ENCODE measurements at regions not wholly inside any gene's neighbourhood (a gene's known extent, or its start where the extent isn't known, plus 50 kb on each side); places are given as distances from the start of the nearest gene placed in this dataset.

DNA sequence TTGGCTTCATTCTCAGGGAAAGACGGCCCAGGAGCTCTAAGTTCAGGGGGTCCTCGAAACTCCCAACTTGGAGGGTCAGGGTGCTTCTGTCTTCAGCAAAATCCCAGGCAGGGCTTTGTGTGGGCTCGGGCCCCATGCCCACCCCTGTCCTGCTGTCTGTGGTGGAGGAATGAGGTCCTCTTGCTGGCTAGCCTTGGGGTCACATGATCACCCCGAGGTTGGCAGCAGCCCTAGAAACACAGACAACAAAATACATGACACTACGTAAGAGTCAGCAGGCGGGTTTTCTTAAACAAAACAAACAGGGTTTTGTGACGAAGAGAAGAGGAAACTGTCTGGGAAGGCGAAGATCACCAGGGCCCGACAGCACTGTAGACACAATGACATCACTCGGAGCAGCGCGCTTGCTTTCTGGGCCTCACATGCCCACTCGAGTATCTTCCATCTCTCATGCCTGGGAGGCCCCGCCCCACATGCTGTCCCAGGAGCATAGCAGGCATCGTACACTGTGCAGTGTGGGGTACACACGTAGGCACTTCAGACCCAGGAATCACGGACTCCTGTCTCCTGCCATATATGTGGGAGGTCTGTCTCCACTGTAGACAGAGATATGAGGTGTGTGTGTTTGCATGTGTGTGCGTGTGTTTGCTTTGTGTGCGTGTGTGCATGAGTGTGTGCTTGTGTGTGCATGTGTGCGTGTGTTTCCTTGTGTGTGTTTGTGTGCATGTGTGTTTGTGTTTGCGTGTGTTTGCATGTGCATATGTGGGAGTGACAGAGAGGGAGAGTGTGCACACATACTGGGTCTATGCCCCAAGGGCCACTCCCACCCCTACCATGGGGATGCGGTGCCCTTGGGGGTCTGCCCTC is 94.7 kb downstream of the SIK1 start:
- no peak for DNase-seq

DNA sequence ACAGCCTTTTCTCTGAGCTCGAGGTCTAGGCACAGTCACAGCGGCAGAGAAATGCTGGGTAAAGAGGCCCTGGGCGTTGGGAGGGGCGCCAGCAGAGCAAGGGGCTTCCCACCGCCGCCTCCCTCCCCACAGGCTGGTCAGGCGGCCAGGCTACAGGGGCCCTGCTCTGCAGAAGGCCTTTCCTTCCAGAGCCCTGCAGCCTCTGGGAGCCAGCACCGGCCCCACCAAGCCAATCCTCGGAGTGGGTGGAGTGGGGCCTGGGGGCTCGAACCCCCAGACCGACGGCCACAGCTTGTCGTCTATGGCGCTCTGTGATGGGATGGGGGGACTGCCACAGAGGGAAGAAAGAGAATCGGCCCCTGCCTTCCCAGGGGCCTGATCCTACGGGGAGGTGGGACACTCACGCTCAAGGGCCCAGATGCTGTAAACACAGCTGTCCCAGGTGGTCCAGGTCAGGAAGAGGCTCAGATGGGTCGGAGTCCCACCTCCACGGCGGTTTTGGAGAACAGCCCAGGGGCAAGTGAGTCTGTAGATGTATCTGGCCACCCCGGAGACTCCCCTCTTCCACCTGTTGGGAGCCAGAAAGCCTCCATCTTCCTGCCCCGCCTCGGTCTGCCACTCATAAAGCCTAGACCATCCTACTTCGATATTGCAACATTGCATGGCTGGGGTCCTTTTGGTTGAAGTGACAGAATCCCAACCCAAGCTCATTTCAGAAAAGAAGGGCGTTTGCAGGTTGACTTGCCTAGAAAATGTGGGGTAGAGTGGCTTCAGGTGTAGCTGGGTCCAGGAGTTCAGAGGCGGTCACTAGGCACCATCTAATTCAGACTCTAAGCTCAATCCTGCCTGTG is 95.6 kb downstream of the SIK1 start:
- DNase-seq: no peak

DNA sequence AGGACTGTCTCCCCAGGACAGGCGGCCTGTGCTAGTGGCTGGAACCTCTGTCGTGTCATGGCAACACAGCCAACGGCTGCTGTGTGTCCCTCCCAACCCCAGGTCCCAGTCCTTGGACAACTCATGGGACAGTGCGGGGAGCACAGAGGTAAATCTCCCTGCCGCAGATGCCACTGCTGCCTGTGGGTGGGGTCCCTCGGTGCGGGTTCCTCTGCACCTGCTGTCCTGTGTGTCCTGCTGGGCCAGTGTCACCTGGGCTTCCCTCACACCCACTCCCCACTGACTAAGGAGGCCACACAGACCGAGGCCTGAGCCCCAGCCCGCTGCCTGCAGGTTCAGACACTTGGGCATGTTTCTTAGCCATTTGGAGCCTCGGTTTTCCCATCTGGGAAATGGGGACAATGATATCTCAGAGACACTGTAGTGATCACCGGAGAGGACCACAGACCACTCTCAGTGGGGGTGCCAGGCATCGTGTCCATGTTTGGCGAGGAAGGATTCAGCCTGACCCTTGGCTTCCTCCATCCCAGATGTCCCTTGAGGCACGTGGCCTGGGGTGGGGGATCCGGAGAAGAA is 96.5 kb downstream of the SIK1 start:
- no peak for DNase-seq

DNA sequence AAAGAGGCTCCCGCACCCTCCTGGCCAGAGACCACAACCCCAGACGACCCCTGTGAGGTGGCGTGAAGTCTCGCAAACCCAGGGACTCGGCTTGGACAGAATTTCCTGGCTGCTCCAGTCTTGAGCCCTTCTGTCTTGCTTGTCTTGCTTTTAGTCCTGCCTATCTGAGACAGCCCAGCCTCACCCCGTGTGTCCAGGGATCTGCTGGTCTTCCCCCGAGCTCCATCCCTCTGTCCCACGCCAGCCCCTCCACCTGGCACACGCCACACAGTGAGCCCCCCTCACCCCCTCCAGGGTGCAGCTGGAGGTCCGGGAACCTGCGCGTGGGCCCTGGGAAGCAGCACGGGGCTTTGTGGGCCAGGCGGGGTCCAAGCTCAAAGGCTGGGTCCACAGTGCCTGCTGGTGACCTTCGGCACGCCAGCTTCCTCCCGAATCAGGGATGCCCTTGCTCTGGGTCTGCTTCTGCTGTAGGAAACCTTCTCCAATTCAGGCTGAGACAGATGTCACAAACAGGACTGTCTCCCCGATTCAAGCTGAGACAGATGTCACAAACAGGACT is 97.1 kb downstream of the SIK1 start:
- no peak for DNase-seq

DNA sequence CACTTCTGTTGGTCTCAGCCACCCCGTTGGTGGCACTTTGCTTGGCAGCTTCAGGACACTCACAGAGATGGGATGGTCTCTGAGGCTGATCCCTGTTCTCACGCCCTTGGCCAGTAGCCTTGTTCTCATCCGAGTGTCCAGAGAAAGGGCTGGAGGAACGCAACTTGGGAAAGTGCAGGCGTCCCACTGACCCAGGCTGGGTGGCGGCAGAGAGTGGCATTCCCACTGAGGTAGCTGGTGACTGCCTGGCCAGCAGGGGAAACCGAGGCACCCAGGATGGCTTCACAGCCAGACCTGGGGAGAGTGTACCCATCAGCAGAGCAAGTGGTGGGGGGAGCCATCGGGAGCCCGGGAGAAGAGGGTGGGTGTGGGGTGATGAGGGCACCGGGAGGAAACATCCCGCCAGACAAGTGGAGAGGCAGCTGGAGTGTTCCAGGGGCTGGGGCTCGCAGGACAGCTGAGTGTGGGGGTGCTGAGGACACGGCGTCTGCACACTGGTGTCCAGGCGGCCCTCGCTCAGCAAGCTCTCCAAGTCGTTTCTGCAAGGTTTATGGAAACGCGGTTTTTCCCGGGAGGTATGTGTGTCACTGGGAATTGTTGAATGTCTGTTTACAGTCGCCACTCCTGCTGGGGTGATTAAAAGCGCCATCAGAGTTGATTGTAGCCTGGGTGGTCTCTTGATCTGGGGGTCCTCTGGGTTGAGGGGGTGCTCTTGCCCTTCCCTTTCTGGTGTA is 97.8 kb downstream of the SIK1 start:
- no peak for DNase-seq

DNA sequence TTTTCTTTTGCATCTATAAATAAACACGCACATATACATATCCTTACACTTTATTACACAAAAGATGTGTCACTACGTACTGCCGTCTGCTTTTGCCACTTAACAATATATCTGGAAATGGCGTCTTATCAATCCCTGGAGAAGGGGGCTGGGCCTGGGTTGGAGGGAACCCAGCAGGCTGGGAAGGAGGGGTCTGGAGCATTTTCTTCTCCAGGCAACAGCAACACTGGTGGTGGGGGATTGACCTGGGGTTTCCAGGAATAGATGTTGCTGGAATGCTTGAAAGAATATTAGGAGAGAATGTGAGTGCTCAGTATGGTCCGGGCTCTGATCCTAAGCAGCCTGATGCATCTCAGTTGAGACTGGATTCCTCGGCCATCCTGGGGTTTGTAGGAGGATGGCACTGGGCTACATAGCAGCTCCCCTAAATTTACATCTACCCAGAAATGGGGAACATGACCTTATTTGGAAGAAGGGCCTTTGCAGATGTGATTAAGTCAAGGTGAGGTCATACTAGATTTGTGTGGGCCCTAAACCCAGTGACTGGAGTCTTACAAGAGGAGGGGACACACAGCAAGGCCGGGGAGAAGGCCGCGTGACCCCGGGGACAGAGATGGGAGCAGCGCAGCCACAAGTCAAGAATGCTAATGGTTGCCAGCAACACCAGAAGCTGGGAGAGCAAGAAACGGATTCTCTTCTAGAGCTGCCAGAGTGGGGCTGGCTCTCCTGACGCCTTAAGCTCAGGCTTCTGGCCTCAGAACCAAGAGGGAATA is 98.6 kb downstream of the SIK1 start:
- DNase-seq: no peak

DNA sequence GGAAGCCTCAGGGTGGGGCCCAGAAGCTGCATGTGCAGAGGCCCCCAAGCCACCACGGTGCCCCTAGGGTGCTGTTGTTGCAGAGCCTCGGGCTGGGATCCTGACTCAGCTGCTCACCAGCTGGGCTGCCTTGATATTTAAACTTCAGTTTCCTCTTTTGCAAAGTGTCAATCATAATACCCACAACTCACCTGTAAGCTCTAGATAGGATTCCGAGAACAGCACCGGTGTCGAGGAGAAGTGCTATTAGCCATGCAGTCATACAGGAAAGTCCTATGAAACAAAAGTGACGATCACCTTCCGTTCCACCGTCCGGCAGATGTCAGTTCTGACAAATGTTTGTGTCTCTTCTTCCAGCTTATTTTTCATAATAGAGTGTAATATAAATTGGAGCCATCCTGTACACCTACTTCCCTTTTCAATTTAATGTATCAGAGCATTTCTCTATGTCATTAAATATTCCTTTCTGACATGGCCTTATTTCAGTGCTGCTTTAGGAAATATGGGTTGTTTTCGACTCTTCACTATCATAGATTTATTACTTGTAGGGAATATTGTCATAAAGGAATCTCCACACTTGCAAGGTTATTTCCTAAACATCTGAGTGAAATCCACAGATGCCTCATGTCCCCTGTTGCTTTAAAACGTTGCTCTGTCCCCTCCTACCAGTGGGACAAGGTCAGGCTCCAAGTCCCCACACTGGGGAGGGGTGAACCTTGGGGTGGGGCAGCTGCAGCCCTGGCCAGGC is 100.8 kb downstream of the SIK1 start:
- no peak for DNase-seq

DNA sequence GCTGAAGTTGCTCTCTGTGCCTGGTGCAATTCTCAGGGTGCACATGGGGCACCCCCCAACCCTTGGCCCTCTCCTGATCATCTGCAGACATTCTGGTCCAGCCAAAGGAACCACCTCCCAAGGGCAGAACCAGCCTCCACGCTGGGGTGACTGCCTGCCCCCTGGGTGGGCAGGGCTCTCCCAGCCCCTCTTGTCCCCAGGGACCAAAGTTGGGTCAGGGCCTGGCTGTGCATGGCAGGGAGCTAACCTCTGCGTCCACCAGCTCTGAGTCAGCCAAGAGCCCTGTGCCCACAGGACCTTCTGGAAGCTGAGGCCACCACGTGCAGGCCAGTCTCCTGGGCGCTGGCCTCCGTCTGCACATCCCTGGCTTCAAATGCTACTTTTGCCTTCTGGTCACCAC is 101.9 kb downstream of the SIK1 start:
- no peak for DNase-seq

DNA sequence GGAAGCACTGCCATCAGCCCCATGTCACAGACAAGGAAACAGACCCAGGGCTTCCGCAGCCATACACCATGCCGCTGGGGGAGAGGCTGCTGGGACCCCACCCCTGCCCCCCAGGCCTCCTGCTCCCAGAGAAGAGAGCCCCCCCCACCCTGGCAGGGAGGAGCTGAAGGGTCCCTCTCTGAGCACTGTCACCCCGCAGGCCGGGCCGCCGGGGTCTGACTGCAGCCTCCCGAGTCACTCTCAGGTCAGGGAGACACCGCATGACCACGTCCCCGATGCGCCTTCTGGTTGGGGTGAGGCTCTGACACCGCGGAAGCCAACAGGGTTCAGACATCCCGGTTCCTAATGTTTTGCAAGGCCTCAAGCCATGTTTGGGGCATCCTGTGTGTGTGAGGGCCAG is 102.3 kb downstream of the SIK1 start:
- no peak for DNase-seq

DNA sequence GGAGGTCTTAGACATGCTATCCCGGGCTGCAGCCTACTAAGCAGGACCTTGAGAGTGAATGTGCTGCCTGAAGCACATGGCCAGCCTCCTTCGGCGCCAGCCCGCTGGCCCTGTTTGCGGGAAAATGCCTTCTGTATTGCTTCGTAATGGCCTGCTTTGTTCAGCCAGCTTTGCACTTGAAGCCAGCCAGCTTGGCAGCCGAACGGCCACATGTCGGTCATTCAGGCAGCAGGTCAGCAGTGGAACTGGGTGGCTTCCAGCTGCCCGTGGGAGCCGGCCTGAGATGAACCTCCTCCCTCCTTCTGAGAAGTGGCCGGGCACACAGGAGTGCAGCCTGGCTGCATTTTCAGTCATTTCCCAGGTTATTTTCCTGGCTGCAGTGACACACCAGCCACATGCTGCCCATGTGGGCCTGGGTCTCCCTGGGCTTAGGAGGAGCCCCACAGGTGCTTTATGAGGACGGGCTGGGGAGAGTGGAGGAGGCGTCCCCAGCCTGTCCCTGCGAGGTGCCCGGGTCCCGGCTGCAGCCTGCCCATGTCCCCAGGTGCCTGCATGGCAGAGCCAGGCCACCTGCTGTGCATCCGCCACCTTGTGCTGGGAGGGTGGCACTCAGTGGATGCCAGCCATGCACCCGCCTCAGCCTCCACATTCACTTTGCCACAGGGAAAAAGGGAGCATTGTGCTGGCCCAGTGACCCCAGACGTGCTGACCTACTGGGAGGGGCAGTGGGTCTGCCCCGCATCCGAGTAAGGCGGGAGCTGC is 103.5 kb downstream of the SIK1 start:
- no peak for DNase-seq

DNA sequence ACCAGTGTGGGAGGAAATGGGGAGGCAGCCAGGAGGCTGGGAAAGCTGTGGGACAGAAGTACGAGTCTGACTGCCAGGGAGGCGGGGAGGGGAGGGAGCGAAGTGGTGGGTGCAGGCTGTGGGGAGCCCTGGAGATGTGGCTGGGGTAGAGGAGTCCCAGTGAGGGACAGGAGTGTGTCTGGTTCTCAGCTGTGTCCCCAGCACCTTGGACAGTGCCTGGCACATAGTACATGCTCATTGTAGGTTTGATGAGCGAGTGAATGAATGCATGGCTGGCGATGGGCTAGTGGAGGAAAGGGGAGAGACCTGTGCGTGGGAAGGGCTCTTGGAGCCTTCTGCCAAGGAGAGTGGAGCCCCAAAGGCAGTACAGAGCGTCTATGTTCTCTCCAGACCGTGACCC is 104.1 kb downstream of the SIK1 start:
- DNase-seq: no peak

DNA sequence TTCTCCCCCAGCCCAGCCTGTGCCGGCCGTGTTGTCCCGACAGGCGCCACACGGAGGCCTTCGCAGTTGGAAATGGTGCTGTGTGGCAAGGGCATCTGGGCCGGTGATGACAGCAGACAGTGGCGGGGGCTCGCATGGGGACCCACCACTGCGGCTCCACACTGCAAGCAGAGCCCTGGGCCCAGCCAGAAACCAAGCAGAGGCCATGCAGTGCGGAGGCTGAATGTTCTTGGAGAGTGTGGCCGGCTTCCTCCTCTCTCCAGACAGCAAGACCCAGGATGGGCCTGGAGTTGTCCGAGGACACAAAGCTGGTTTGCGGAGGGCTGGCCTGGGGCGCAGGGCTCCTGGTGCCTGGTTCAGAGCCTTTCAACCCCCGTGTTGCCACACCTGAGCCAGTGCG is 104.6 kb downstream of the SIK1 start:
- no peak for DNase-seq

DNA sequence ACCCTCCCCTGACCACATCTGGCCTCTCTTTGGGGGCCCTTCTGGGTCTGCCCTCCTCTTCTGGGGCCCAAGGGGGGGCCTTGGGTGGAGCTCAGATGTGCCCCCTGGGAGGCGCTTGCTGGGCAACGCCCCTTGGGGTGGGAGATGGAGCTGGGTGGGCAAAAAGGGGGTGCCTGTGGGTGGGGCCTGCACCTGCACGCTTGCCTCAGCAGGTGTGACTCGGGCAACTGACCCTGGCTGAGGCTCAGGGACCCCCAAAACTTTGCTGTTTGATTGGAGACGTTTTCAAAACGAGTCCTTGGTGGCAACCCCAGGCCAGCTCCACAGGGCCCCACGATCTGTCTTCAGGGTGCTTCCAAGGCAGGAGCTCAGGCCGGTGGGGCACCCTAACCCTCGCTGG is 105.3 kb downstream of the SIK1 start:
- no peak for DNase-seq

DNA sequence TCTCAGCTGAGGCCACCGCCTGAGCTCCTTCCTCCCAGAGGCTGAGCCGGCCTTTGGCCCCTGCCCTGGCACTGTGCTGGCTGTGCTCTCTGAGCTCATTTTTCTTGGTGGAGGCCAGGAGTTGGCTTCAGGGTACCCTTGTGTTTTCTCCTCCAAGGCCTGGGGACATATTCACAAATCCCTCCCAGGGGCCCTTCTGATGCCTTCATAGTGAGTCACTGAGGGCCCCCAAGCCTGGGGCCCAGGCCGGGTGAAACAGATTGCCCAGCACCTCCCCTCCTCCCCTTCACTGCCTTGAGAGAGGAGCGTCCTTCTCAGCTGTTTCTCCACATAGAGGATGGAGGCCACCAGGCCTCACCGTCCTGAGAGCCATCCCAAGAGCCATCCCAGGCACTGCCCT is 105.8 kb downstream of the SIK1 start:
- DNase-seq: no peak

DNA sequence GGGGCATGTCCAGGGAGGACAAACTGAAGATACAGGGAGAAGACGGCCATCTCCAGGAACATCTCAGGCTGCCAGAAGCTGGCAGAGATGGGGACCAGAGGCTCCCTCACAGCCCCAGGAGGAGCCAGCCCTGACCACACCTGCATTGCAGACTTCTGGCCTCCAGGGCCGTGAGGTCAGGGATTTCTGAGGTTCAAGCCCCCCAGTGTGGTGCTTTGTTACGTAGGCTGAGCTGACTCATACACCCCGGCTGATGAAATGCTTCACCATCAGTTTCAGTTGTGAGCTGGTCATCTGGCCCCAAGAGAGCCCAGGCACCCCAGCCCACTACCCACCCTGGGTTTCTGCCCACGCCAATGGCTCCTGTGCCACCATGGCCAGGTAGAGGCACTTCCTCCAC is 106.4 kb downstream of the SIK1 start:
- no peak for DNase-seq

DNA sequence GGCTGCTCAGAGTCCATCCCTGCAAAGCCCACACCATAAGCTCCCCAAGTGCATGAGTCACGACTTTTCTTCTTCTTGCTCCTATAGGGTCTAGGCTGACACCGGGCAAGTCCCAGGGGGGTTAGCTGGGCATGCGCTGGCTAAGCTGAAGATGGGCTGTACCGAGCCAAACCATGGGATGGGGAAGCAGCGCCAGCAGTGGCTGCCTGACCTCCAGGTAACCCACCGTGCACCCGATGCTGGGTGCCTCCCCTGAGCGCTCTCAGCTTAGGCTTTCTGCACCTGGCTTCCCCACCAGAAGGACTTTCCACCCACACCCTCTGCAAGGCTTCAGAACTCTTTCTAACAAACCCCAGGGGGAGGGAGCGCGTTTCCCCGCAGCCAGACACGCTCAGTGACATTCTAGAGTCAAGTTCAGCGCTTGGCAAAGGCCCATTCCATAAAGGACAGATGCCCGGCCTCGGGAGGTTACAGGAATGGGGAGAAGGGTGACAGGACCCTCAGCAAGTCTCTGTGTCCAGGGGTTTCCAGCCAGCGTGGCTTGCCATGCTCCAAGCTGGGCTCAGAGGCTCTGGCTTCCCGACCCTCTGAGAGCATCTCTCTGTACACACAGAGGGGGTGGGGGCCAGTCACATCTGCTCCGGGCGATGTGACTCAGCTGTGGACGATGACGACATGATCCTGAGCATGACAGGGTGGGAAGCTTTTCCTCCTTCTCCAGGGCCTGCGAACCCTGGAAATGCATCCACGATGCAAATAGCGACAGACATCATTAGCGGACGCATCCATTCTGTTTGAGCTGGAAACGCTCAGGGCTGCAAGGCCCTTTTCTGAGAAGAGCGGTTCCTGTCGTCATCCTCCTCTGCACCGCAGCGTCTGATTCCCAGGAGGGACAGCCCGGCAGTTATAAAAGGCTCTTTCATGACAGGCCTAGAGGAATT is 107.8 kb downstream of the SIK1 start:
- no peak for DNase-seq

DNA sequence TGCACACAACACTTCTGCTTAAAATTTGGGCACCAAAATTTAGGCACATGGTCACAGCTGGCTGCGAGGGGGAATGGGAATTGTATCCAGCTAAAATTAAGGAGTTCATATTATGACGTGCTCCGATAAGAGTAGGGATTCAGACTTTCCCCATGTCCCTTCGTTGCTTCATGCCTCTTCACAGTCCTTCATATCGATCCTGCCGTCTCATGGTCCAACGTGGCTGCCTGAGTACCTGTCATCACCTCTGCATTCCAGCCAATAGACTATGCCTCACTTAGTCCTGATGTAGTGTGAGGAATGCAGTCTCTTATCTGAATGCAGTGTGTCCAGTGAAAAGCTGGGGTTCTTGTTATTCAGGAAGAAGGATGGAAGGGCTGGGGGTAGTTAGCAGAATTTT is 108.6 kb downstream of the SIK1 start:
- DNase-seq: no peak

DNA sequence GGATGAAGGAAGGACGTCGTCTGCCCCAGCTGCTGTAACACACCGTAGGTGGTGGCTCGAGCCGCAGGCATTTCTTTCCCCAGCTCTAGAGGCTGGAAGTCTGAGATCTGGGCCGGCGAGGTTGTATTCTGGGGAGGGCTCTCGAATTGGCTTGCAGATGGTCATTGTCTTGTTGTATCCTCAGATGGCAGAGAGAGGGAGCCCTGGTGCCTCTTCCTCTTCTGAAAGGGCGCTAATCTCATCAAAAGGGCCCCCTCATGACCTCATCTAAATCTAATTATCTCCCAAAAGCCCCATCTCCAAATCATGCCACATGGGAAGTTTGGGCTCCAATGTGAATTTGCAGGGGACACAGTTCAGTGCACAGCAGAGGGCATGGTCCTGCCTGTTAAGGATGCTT is 109.0 kb downstream of the SIK1 start:
- DNase-seq: peak; percentile 44

DNA sequence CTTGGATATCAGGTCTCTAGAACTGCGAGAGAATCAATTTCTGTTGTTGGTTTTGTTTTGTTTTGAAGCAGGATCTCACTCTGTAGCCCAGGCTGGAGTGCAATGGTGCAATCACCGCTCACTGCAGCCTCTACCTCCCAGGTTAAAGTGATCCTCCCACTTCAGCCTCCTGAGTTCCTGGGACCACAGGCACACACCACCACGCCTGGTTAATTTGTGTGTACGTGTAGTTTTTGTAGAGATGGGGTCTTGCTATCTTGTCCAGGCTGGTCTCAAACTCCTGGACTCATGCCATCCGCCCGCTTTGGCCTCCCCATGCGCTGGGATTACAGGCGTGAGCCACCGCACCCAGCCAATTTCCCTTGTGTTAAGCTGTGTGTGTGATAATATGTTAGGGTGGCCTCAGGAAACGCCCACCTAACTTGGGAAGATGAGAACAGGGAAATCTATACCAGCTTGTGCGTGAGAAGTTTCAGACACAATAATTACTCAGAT is 109.6 kb downstream of the SIK1 start:
- DNase-seq: no peak

Data from NCI-H524 treated with DMSO at 0.1 percent for 48 hours (cell line).